GM20000 (cell line): ENCODE measurements at regions not wholly inside any gene's neighbourhood (a gene's known extent, or its start where the extent isn't known, plus 50 kb on each side); places are given as distances from the start of the nearest gene placed in this dataset.

Experiments used
- DNase-seq: peaks from one replicate; pipeline ENCODE4 v3.0.0; 2012; ENCODE audit warnings: low spot score
- CTCF ChIP-seq: IDR thresholded peaks from 2 replicates; pipeline ENCODE4 v1.5.1; 2012; ENCODE audit warnings: mild to moderate bottlenecking, control low read depth; ENCODE audit errors: extremely low read depth, missing control alignments

GRCh38 chr9:96050861-96051155 lies 175.3 kb downstream of the ERCC6L2 start:
- no peak for DNase-seq
- no peak for TF ChIP-seq CTCF

DNA sequence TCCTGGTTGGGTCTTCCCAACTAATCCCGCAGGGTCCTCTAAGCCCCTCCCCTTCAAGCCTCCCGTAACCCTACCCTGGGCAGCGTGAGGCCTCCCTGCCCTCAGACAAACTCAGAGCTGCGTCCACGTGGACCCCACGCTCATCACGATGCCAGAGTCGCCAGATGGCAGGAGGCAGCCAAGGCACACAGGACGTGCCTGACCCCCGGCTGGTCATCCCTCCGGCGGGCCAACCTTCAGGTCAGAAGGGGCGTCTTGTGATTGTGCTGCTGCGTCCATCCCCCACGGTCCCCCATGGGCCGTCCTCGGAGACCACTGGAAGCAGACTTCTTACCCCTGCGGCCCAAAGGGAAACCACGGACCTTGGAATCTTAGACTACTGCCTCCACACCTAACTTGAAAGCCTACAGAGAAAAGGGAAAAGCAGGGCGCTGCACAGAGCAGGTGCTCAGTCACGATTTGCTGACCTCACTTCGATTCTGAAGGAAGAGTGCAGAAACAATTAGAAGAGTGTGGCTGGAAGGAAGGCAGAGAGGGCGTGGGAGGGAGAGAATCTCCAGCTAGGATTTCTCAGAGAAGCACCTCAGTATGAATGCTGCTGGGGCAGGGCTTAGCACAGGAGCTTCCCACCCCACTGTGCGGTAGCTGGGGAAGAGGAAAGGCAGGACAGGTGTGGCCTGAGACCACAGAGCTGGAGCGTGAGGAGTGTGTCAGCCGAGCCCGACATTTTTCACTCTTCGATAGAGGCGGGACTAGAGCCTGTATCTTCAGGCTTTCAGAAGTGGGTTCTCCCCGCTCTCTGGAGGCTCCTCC lies 174.8 kb downstream of the ERCC6L2 start:
- no peak for TF ChIP-seq CTCF
- DNase-seq, result no peak

- no peak for TF ChIP-seq CTCF
- DNase-seq, result no peak
These were observed 173.7 kb downstream of the ERCC6L2 start for GRCh38 chr9:96048956-96049831.

- TF ChIP-seq CTCF, result no peak
- no peak for DNase-seq
These were observed 172.8 kb downstream of the ERCC6L2 start for GRCh38 chr9:96048104-96048955.

DNA sequence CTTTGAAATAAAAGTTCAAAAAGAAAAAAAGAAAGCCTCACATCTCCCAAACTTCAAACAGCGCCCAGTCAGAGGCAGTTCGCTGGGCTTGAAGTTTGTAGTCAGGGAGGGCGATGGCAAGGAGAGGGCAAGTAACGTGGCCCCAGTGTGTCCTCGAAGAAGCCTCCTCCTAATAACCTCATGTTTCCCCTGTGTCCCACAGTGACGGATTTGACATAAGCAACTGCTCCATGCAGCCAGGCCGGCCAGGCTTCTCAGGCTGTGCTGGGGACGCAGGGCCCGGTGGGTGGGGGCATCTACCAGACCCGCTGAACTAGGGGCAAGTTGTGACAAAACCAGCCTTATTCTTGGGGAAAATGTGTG lies 172.2 kb downstream of the ERCC6L2 start:
- no peak for DNase-seq
- no peak for TF ChIP-seq CTCF

DNA sequence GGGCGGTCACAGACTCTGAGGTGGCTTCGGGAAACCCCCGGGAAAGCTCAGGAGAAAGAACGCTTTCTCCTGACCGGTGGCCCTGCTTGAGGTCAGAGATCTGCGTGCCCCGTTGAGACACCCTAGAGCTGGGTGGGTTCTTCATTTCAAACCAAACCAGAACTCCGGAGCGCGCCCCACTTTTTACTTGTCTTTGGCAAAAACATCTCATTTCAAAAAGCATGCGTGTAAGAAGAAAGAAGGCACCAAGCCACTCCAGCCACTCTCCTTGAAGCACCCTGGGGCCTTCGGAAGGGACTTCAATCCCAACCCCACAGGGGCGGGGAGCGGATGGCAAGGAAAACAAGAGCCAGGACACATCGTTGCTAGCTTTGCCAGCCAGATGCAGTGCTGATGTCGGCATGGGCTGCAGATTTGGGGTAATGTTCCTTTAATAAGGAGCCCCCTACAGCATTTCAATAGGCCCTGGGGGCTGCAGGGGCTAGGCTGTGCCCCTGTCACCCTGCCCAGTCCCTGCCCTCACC lies 171.7 kb downstream of the ERCC6L2 start:
- no peak for DNase-seq
- TF ChIP-seq CTCF, result no peak

GRCh38 chr9:96045811-96046210 lies 170.3 kb downstream of the ERCC6L2 start:
- TF ChIP-seq CTCF, result no peak

More at GRCh38 chr9:96045811-96046210, 170.3 kb downstream of the ERCC6L2 start:
- no peak for DNase-seq
